Esophagus squamous epithelium (tissue), 4 donors: ENCODE measurements at regions not wholly inside any gene's neighbourhood (a gene's known extent, or its start where the extent isn't known, plus 50 kb on each side); places are given as distances from the start of the nearest gene placed in this dataset.

ENCODE experiments used
- CTCF ChIP-seq, 6 experiments: fragments of 450-650 bp in 4 of 6; fragments of 200-600 bp in 2 of 6; sonication (generic) in 2 of 6; IDR thresholded peaks; one replicate each; pipeline ENCODE4 v1.5.1; 2016 to 2019; ENCODE audit warnings: antibody characterized with exemption in 6 of 6, mild to moderate bottlenecking in 4 of 6, moderate library complexity in 4 of 6
- POLR2A ChIP-seq, 4 donors: fragments of 450-650 bp; IDR thresholded peaks; one replicate each; pipeline ENCODE4 v1.6.1; 2017; ENCODE audit warnings: antibody characterized with exemption in 4 of 4, mild to moderate bottlenecking in 4 of 4, moderate library complexity in 3 of 4

GRCh38 chr6:150491811-150492172 is 107.9 kb upstream of the PLEKHG1 start:
- TF ChIP-seq POLR2A (IDR thresholded peaks at IDR 0.05) (no peak), CTCF (IDR thresholded peaks at IDR 0.05) (no peak)
